ENCODE measurements at regions not wholly inside any gene's neighbourhood (a gene's known extent, or its start where the extent isn't known, plus 50 kb on each side); places are given as distances from the start of the nearest gene placed in this dataset.

GRCh38 chr13:76683168-76683567, 203.0 kb downstream of the KCTD12 start:
- Histone ChIP-seq H3K36me3 (ENCODE audit: control insufficient read depth in 2 of 2, extremely low read depth in 1 of 2, insufficient read depth in 2 of 2, low read length in 2 of 2) (no peaks in the 10 kb centered on the region), H3K9ac (replicated peaks; ENCODE audit: extremely low read depth, insufficient read depth, low read length) (no peak overlapping the region), H3K4me3 (replicated peaks in 1 of 3; ENCODE audit: insufficient read depth in 1 of 3, low read depth in 1 of 3, low read length in 3 of 3) (no peak overlapping the region), H3K27ac (ENCODE audit: insufficient read depth, low read depth, low read length) (no peak overlapping the region), H3K9me1 (replicated peaks; ENCODE audit: control insufficient read depth, extremely low read depth, insufficient read depth, low read length) (no peaks in the 10 kb centered on the region), H3K27me3 (ENCODE audit: control insufficient read depth in 2 of 2, insufficient read depth in 2 of 2, low read length in 2 of 2) (no peaks in the 10 kb centered on the region), H3K4me1 (ENCODE audit: control insufficient read depth, extremely low read depth, insufficient read depth, low read length) (no peaks in the 10 kb centered on the region), H3K4me2 (ENCODE audit: insufficient read depth, low read length) (no peak overlapping the region), H3K9me3 (replicated peaks; ENCODE audit: control insufficient read depth, insufficient read depth, low read length) (no peaks in the 10 kb centered on the region), H4K20me1 (replicated peaks; ENCODE audit: control insufficient read depth, extremely low read depth, insufficient read depth, low read length) (no peaks in the 10 kb centered on the region), H3K79me2 (ENCODE audit: control insufficient read depth, insufficient read depth, low read length) (no peaks in the 10 kb centered on the region), H2AFZ (ENCODE audit: low read depth, low read length) (no peak overlapping the region)
- no peak for DNase-seq (ENCODE audit: low read depth, low spot score)
- dilution Hi-C loops (cut with MboI; ENCODE audit: extremely low pct_ligation_motif_present, low sequenced_read_pairs), result no loop called here
- FAIRE-seq, result peak; percentile 38
- ChIA-PET CTCF (no interaction called here), POLR2A (no interaction called here)
- no peak for TF ChIP-seq POLR2AphosphoS5 (IDR thresholded peaks at IDR 0.05; ENCODE audit: insufficient read depth, low read depth, low read length)
- no TSS peak for BruUV-seq (replicated peaks)
- intact Hi-C loops (cut with micrococcal nuclease), result no loop called here

GRCh38 chr13:76680112-76680511, 206.1 kb downstream of the KCTD12 start:
- Histone ChIP-seq H3K27me3 (ENCODE audit: control insufficient read depth in 2 of 2, insufficient read depth in 2 of 2, low read length in 2 of 2) (no peaks in the 10 kb centered on the region), H3K4me1 (ENCODE audit: control insufficient read depth, extremely low read depth, insufficient read depth, low read length) (no peaks in the 10 kb centered on the region), H4K20me1 (replicated peaks; ENCODE audit: control insufficient read depth, extremely low read depth, insufficient read depth, low read length) (no peaks in the 10 kb centered on the region), H3K79me2 (ENCODE audit: control insufficient read depth, insufficient read depth, low read length) (no peaks in the 10 kb centered on the region), H2AFZ (ENCODE audit: low read depth, low read length) (no peak overlapping the region), H3K9ac (replicated peaks; ENCODE audit: extremely low read depth, insufficient read depth, low read length) (no peak overlapping the region), H3K9me3 (replicated peaks; ENCODE audit: control insufficient read depth, insufficient read depth, low read length) (no peaks in the 10 kb centered on the region), H3K9me1 (replicated peaks; ENCODE audit: control insufficient read depth, extremely low read depth, insufficient read depth, low read length) (no peaks in the 10 kb centered on the region), H3K36me3 (ENCODE audit: control insufficient read depth in 2 of 2, extremely low read depth in 1 of 2, insufficient read depth in 2 of 2, low read length in 2 of 2) (no peaks in the 10 kb centered on the region), H3K27ac (ENCODE audit: insufficient read depth, low read depth, low read length) (no peak overlapping the region), H3K4me3 (replicated peaks in 1 of 3; ENCODE audit: insufficient read depth in 1 of 3, low read depth in 1 of 3, low read length in 3 of 3) (no peak overlapping the region), H3K4me2 (ENCODE audit: insufficient read depth, low read length) (no peak overlapping the region)
- ChIA-PET POLR2A (no interaction called here), CTCF (interaction anchor here (1.1 kb wide), 1 partner anchor 11 kb away, joined by 3 read pairs; no protein-coding TSS in a partner anchor)
- no peak for DNase-seq (ENCODE audit: low read depth, low spot score)
- TF ChIP-seq POLR2A (IDR thresholded peaks at IDR 0.05; ENCODE audit: low read depth, low read length), result no peak
- no peak for TF ChIP-seq JUN (IDR thresholded peaks at IDR 0.05; ENCODE audit: borderline replicate concordance, insufficient read depth, insufficient read length, low read depth)
- no peak for TF ChIP-seq FOS (IDR thresholded peaks at IDR 0.05; ENCODE audit: borderline replicate concordance, insufficient read depth, low read length)
- TF ChIP-seq MYC (IDR thresholded peaks at IDR 0.05; ENCODE audit: low read depth, low read length), result no peak
- no peak for TF ChIP-seq POLR2AphosphoS5 (IDR thresholded peaks at IDR 0.05; ENCODE audit: insufficient read depth, low read depth, low read length)
- no peak for TF ChIP-seq CTCF (IDR thresholded peaks at IDR 0.05; ENCODE audit: extremely low read depth in 1 of 2, insufficient read depth in 1 of 2, low read depth in 1 of 2, low read length in 2 of 2)
- TF ChIP-seq MAX (IDR thresholded peaks at IDR 0.05; ENCODE audit: insufficient read depth, insufficient read length), result no peak
- no peak for TF ChIP-seq GATA2 (IDR thresholded peaks at IDR 0.05; ENCODE audit: insufficient read depth, insufficient read length, low read depth, low read length)
- TF ChIP-seq EZH2 (IDR thresholded peaks at IDR 0.05; ENCODE audit: borderline replicate concordance, low read depth, low read length, severe bottlenecking), result no peak
- intact Hi-C loops (cut with micrococcal nuclease) (no loop called here), dilution Hi-C loops (cut with MboI; ENCODE audit: extremely low pct_ligation_motif_present, low sequenced_read_pairs) (no loop called here)
- no peak for FAIRE-seq
- no TSS peak for BruUV-seq (replicated peaks)

All from endothelial cell of umbilical vein (primary cell).